NCI-H2171 (cell line): ENCODE measurements at regions not wholly inside any gene's neighbourhood (a gene's known extent, or its start where the extent isn't known, plus 50 kb on each side); places are given as distances from the start of the nearest gene placed in this dataset.

Experiments used
- DNase-seq: peaks from one replicate; lab custom pipeline; 2025; lab: John Stamatoyannopoulos, UW

- DNase-seq: no peak
Observed at GRCh38 chr6:91173651-91174050, 586.8 kb upstream of the MAP3K7 start.

GRCh38 chr6:91173186-91173585 lies 586.3 kb upstream of the MAP3K7 start:
- no peak for DNase-seq

GRCh38 chr6:91171754-91172462 lies 585.0 kb upstream of the MAP3K7 start:
- no peak for DNase-seq

GRCh38 chr6:91167846-91168245 lies 581.0 kb upstream of the MAP3K7 start:
- DNase-seq: no peak

DNA sequence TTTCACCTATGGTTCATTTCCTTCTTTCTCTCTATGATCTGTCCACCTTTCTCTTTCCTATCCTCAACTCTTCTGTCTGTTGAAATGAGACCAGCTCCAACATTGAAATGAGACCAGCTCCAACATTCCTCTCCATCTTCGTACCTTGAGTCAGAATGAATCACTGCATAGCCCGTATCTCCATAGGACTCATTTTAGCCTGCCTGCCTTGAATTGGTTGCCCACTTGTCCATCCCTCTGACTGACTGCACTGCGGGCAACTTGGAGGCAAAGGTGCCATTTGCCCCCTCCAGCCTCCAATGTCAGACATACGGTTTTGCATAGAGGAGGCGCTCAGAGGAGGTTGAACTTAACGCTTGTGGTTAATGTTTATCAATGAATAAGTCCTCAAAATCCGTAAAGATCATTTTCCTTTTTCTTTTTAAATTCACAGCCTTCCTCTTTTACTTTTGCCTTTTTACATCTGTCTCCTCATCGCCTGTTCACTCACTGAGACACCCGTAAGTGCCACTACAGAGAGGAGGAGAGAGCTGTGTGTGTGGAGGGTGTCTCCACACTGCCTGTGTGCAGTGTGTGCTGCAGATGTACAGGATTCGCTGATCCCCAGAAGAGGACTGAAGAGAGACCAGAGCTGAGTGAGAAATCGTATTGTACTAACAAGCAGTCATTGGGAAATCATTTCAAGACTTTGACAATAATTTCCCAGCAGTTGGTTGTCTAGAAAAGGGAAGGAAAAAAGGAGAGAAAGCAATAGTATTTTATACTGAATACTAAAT lies 579.6 kb upstream of the MAP3K7 start:
- no peak for DNase-seq

- no peak for DNase-seq
Observed at GRCh38 chr6:91164105-91164504, 577.2 kb upstream of the MAP3K7 start.

- DNase-seq: no peak
Observed at GRCh38 chr6:91161246-91161645, 574.4 kb upstream of the MAP3K7 start.

- peak; percentile 8 for DNase-seq
Observed at GRCh38 chr6:91155129-91155785, 568.4 kb upstream of the MAP3K7 start.

DNA sequence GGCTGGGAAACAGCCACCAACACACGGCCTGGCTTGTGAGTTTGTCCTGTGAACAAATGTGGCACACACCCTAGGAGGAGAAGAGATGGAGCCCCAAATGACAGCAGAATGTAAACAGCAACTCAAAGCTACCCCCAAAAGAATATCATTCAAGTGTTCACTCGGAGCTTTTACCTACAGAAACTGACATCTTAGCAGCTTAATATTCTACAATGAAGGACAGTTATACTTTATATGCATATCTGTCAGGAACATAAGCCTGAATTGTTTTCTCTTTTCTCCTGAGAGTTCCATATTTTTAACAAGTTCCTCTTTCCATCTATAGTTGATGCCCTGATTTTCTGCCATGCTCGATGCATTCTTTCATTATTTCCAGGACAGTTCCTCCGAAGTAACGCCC lies 566.0 kb upstream of the MAP3K7 start:
- DNase-seq: no peak

- DNase-seq: no peak
Observed at GRCh38 chr6:91149956-91150705, 563.3 kb upstream of the MAP3K7 start.

DNA sequence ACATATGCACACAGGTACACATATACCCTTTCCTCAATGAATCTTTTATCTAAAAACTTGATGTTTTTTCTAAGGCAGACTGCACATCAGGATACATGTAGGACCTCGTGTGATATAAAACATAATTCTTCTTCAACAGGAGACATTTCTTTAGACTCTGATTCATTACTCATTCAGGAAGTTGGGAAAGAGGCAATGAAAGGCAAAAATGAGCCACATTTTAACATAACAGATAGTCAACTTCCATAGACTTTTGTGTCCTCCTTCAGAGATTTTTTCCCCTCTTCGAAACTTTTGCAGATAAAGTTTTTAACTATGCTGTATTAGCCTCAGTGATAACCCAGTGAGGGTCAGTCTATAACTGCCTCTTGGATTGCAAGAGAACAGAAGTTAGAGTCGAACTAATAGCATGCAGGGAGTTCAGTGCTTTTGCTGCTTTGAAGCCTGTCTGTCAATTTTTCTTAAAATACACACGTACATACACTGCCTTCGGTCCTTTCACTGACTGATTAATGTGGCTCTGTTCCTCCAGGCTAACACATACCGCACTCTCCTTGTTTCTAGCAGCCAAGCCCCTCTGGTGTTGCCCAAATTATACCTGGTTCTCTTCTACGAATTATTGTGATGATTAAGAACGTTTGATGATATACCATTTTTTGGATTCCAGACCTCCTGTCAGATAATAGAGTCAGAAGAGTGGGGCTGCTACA lies 562.5 kb upstream of the MAP3K7 start:
- no peak for DNase-seq

DNA sequence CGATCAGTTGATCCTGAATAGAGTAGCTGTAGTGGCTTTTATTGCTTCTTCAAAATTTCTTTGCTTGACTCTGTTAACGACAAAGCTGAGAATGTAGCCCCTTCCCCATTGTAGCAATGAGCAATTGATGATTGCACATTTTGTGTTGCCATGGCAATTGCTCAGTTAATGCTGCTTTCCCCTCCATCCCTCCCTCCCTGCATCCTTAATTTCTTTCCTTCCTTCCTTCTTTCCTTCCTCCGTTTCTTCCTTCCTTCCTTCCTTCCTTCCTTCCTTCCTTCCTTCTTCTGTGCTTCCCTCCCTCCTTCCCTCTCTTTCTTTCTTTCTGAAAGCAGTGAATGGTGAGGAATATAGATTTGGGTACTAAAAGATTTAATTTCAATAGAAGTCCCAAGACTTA lies 557.3 kb upstream of the MAP3K7 start:
- no peak for DNase-seq

DNA sequence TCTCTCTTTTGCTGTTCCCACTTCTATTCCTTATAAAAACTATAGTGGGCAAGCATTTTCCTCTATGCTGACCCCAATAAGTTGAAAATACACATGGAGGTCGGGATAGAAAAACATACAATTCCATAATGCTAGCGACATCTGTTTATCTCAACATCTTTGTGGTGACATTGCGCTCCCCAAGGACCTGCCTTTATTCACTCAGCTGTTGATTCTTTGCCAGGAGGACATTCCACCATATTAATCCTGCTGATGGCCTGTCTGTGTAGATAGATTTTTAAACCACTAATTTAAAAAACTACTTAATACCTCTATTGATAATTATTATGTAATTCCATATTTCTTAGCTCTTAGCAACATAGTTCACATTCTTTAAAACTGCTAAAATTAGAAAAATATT lies 555.3 kb upstream of the MAP3K7 start:
- peak; percentile 48 for DNase-seq

DNA sequence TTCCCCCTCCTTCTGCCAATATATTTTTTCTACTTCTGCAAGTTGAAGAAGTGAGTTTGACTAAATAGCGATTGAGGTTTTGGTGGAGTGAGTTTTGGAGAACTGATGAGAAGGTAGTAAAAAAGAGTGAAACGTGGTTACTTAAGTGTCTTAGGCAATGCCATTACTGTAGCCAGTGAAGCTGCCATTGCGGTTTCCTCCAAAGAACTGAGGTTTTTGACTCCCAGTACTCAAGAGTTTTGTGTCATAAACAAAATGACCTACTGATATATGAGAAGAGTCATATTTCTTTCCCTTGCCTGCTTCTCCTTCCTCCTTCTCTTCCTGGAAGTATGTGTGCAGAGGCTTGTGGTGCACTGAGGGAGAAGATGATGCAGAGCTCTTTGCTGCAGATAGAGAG lies 554.5 kb upstream of the MAP3K7 start:
- no peak for DNase-seq

- DNase-seq: no peak
Observed at GRCh38 chr6:91140449-91140848, 553.6 kb upstream of the MAP3K7 start.

DNA sequence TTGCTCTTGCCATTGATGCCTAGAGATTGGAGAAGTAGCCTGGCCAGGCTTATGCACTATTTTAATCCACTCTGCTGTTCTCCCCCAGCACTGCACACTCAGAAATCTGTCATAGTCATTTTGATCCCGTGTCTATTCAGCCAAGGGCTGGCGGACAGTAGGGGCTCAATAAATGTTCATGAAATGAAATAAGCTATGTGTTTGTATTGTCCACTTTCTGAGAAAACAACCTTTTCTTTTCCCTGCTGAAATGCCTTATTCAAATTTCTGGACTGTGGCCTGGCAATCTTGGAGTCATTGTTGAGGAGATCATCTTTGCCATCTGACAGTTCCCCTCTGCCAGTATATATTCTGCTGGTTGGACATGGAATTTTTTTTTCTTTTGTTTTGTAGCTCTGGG lies 550.4 kb upstream of the MAP3K7 start:
- DNase-seq: no peak

GRCh38 chr6:91135406-91136103 lies 548.7 kb upstream of the MAP3K7 start:
- peak; percentile 31 for DNase-seq

DNA sequence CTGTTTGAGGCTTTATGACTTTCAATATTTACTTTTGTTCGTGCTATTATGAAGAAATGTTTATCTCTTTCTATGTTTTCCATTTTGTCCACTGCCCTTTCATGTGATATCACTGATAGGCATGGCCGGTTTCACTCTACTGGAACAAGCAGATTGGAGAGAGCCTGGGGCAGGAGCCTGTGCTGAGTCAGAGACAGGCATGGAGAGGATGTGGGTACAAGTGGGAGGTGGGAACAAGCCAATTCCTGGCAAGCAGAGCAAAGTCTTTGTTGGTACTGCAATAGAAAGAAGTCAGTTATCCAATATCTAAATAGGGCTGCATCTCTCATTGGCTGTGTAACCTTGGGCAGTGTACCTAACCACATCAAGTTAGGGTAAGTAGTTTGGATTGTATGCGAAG lies 545.6 kb upstream of the MAP3K7 start:
- no peak for DNase-seq

DNA sequence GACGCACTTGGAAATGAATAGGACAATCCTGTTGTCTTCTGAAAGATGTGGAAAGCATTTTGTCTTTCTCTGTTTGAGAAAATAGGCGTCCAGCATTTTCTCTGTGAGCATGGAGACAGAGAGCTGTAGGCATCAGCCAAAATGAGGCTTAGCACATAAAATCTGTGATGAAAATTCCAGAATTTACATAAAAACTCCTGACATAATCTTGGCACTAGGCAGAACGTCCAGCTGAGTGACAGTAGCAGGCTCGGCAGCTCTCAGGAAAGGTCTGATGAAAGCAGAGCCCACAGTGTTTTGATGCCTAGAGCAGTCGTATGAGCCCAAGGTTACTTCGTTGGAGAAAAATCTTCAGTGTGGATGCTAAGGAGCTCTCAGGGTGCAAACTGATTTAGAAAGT lies 543.3 kb upstream of the MAP3K7 start:
- no peak for DNase-seq

GRCh38 chr6:91127752-91128151 lies 540.9 kb upstream of the MAP3K7 start:
- DNase-seq: no peak

GRCh38 chr6:91126876-91127275 lies 540.0 kb upstream of the MAP3K7 start:
- DNase-seq: no peak
